Left kidney (tissue), 1 donor: ENCODE measurements at regions not wholly inside any gene's neighbourhood (a gene's known extent, or its start where the extent isn't known, plus 50 kb on each side); places are given as distances from the start of the nearest gene placed in this dataset.

ENCODE experiments used
- DNase-seq: peaks from one replicate; pipeline ENCODE4 v3.0.0-alpha.2; 2013

- no peak for DNase-seq
These were observed 119.4 kb upstream of the GPR149 start for GRCh38 chr3:154549391-154549790.

GRCh38 chr3:154548341-154548740, 118.4 kb upstream of the GPR149 start:
- DNase-seq, result no peak

DNA sequence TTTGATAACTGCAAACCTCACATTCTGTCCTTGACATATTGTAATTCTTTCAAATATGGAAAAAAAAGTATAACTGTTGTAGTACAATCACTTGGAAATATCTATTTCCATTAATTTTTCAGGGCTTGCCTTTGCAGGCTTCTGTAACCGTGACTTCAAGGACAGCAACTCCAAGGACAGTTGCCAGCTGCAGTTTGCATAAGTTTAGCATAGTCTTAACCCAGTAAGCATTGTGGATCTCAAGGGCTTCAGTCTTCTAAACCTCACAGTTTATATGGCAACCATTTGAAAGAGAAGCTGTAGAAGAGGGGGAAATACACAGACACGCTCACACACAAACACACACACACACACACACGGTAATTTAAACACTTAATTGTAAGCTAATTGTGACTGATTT, 112.8 kb upstream of the GPR149 start:
- DNase-seq, result no peak

DNA sequence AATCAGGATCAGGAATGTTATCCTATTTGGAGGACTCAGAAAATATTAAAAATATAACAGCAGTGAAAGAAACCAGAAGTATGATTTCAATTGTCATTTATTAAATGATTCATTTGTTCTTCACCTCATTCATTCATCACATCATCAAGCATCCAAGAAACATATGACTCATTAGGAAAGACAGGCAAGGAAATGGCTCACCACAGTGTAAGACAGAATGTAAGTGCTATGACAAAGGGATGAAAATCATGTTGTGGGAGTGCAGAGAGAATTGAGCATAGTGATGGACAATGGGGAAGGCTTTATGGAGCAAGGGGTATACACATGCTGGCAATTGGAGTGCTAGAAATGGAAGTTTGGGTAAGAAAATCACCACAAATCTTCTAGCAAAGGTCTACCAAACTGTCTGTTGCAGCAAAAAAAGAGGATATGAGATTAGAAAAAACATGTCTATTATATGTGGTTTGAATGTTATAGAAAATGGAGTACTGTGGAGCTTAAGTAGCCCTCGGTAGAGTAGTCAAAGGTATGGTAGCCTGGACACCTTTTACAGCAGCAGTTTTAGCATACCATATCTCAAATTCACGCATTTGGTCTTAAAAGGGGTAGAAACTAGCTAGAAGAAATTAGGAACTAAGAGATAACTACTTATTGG, 111.1 kb upstream of the GPR149 start:
- no peak for DNase-seq

- no peak for DNase-seq
These were observed 108.8 kb upstream of the GPR149 start for GRCh38 chr3:154538566-154539360.

- no peak for DNase-seq
These were observed 106.8 kb upstream of the GPR149 start for GRCh38 chr3:154536751-154537150.

- DNase-seq, result no peak
These were observed 92.1 kb upstream of the GPR149 start for GRCh38 chr3:154522036-154522602.

DNA sequence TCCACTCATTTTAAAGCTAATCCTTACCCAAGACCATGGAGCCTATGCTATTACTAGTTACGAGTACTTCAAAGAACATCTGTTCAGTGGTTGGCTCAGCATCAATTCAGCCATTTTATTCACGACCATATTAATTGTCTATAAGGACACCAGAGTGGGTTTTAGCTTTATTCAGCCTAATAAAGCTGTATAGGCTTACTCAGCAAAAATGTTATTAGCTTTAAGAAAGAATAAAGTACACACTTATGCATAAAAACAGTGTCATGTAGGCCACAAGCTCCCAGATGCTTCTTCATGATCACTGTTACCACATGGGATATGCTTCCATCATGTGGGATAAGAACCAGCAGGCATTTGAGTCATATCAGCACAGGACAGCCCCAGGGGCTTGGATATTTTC, 87.4 kb upstream of the GPR149 start:
- DNase-seq, result no peak

- no peak for DNase-seq
These were observed 85.9 kb upstream of the GPR149 start for GRCh38 chr3:154515921-154516320.

GRCh38 chr3:154510780-154511179, 80.8 kb upstream of the GPR149 start:
- no peak for DNase-seq

GRCh38 chr3:154507727-154508126, 77.7 kb upstream of the GPR149 start:
- no peak for DNase-seq

- DNase-seq, result no peak
These were observed 67.0 kb upstream of the GPR149 start for GRCh38 chr3:154496978-154497377.

DNA sequence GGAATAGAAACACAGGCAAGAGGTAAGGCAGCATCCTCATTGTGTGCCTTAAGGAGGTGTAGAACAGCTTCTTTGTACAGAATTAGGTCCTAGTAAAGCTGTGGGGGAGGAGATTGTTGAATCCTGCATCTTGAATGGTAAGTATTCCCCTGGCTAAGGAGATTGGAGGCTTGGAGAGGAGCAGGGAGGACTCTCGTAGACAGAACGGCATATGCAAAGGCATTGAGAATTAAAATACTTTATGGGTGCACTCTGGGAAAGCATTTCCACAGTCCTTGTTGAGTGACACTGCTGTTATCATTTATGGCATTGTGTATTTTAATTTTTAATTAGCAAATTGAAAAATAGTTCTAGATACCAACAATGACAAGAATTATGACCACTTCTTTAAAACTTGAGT, 66.5 kb upstream of the GPR149 start:
- no peak for DNase-seq

GRCh38 chr3:154486949-154487348, 57.0 kb upstream of the GPR149 start:
- no peak for DNase-seq

DNA sequence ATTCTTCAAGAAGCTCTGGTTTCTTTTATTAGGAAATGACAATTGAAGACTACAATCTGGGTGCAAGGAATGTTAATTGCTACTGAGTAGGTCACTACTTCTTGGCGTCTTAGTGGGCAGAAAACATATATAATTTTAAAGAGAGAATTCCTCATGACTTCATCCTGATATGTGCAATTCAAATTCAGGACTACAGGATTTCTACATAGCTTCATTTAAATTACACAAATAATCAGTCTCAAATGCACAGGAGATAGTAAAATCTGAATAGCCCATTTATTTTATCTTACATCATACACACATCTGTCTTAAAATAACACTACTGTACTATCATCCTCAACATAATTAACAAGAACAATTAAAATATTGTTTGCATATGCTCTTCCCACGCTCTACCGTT, 52.5 kb upstream of the GPR149 start:
- DNase-seq, result no peak

DNA sequence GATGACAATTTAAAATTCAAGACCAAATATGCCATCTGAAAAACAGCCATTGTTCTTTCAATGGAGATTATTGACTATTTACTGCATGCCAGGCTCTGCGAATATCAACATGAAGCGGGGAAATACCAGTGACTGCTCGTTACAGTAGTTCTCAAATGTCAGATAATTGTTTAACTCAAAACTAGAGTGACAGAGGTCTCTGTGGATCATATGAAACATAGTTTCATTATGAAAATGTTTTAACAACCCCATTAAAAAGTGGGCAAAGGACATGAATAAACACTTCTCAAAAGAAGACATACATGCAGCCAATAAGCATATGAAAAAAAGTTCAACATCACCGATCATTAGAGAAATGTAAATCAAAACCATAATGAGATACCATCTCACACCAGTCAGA, 50.0 kb upstream of the GPR149 start:
- no peak for DNase-seq
